Erythroblast (primary cell): ENCODE measurements at regions not wholly inside any gene's neighbourhood (a gene's known extent, or its start where the extent isn't known, plus 50 kb on each side); places are given as distances from the start of the nearest gene placed in this dataset.

Experiments used
- DNase-seq, 2 experiments: peaks; one replicate each; lab custom pipeline; 2025; lab: John Stamatoyannopoulos, UW
- GATA1 ChIP-seq: IDR thresholded peaks from 2 replicates; pipeline ENCODE4 v1.6.1; 2011; ENCODE audit warnings: low read depth, mild to moderate bottlenecking, control low read depth, low read length, moderate library complexity
- POLR2A ChIP-seq: IDR thresholded peaks from 2 replicates; pipeline ENCODE4 v1.6.1; 2011; ENCODE audit warnings: mild to moderate bottlenecking, low read length

DNA sequence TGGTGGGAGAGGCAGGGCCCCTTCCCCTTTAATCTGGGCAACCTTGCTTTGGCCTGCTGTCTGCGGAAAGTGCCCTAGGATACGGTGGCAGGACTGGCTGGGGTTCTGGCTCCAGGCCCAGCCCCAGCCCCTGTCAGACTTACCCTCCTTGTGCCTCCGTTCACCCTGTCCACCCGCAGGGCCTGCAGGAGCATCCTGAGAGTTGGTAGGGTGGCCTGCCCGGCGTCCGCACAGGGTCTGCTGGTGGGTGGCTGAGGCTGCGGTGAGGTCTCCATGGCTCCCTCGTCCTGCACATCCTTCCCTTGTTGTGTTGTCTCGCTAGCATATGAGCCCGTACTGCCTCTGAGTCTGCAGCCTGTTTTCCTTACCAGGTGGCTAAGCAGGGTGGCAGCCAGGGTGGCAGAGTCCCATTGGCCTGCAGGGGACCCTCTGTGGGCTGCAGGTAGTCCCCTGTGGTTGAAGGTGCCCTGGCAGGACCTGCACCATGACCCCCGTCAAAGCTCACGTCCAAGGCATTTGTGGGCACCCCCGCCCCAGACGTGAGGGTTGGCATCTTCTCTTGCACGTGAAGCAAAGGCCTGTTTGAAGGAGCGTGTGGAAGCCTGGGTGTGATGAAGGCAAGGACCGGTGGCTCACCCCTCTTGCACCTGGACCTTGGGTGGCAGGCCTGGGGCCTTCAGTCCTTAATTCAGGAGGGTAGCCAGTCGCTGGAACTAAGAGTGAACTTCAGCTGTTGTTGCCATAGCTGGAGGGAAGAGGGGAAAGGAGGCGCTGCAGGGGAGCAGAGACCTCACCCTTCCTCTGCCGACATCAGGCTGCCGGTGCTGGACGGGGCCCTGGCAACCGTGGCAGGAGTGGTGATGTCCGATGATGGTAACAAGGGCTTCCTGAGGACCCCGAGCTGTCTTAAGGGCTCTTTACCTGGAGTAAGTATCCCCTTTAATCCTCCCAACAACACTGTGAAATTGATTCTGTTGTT lies 293.7 kb downstream of the SEC14L1 start:
- DNase-seq, result no peak
- TF ChIP-seq GATA1, result no peak
- TF ChIP-seq POLR2A, result no peak

GRCh38 chr17:77435272-77436057 lies 294.7 kb downstream of the SEC14L1 start:
- TF ChIP-seq POLR2A (no peak), GATA1 (no peak)
- DNase-seq, result no peak

- DNase-seq, result no peak
- TF ChIP-seq GATA1 (no peak), POLR2A (no peak)
Measured at GRCh38 chr17:77436058-77436442, 295.3 kb downstream of the SEC14L1 start.

- no peak for TF ChIP-seq POLR2A
- TF ChIP-seq GATA1, result no peak
- DNase-seq, result no peak
Measured at GRCh38 chr17:77436481-77436880, 295.7 kb downstream of the SEC14L1 start.

GRCh38 chr17:77437017-77437416 lies 296.2 kb downstream of the SEC14L1 start:
- DNase-seq, result no peak
- TF ChIP-seq POLR2A, result no peak
- TF ChIP-seq GATA1, result no peak

- TF ChIP-seq POLR2A, result no peak
- TF ChIP-seq GATA1, result no peak
- no peak for DNase-seq
Measured at GRCh38 chr17:77437747-77438146, 297.0 kb downstream of the SEC14L1 start.

DNA sequence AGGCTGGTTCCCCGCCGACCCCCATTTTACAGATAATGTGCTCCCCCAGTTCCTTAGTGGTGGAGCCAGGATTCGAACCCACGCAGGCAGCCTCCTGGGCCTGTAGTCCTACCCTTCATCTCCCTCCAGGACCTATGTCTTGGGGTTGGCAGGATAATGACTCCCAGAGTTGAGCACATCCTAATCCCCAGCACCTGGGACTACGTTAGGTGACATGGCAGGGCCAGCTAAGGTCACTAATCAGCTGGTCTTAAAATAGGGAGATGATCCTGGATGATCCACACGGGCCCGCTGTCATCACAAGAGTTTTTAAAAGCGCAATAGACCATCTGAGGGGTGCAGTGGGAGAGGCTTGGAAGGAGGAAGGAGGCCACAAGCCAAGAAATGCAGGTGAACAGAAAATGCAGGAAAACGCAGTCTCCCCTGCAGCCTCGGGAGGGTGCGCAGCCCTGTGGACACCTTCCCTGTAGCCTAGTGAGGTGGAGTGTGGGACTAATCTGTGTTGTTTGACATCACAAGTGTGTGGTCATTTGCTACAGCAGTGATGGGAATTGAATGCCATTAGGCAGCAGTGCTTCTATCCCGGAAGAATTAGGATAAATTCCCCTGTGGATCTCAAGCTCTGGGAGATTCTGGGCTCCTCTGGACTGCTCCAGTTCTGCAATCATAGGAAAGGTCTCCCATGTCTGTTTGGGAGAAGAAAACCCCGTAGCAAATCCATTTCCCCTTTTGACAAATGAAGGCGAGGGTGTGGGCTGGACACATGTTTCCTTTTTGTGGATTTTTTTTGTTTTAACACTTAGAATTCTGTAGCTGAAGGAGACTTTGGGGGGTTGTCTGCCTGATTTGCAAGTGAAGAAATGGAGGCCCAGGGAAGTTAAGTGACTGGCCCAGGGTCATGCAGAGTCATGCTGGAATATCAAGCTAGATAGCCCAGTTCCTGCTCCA lies 297.7 kb downstream of the SEC14L1 start:
- no peak for DNase-seq
- TF ChIP-seq POLR2A (no peak), GATA1 (no peak)

DNA sequence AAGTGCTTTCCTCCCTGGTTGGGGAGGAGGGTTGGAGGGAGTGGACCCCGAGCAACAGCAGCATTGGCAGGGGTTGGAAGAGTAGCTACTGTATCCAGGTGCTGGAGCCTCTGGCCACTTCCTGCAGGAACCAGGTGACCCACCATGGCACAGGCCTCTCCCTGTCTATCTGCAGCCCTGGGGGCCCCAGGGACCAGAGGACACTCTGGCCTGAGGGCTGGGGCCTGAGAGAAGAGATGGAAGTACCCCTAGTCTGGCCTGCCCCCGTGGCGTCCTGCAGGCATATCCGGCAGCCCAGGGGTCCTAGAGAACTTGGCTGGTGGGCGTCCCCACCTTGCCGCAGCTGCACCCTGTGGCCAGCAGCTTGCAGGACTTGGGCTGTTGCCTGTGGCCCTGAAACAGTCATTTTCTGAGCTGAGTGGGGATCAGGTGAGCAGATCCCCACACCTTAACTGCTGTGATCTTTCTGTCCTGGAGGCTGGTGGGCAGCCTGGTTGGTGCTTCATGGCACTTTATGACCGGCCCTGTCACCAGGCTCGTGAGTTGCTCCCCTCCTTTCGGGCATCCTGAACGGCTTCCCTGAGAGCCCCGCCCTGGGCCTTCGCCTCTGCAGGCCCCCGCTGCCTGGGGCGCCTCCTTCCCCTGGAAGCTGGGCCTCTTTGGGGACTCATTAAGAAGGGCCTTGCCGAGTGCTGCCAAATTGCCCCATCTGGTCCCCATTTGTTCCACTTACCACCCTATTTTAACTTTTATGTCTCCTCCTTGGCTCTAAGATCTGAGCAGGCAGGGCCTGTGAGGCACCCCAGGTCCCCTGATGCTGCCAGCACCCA lies 298.6 kb downstream of the SEC14L1 start:
- DNase-seq, result no peak

DNA sequence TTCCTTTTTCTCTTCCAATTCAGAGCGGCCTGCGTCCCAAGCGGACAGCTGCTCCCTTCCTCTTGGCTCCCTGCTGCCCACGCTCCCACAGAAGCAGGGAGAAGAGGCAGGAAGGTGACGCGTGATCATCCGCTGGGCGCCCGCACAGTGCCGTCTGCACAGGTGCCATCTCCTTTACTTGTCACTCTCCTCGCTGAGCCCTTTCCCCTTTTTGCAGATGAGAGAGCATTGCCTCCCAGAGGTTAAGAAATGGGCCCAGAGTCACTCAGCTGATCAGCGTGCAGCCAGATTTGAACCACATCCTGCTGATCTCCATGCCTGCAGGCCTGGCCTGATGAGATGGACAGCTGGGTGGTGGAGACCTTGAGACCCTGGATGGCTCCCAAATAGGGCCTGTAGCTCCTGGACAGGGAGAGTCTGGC lies 299.8 kb downstream of the SEC14L1 start:
- TF ChIP-seq POLR2A, result no peak
- TF ChIP-seq GATA1, result no peak
- DNase-seq, result no peak

More for the DNA sequence above, 298.6 kb downstream of the SEC14L1 start:
- no peak for TF ChIP-seq POLR2A
- TF ChIP-seq GATA1, result no peak

DNA sequence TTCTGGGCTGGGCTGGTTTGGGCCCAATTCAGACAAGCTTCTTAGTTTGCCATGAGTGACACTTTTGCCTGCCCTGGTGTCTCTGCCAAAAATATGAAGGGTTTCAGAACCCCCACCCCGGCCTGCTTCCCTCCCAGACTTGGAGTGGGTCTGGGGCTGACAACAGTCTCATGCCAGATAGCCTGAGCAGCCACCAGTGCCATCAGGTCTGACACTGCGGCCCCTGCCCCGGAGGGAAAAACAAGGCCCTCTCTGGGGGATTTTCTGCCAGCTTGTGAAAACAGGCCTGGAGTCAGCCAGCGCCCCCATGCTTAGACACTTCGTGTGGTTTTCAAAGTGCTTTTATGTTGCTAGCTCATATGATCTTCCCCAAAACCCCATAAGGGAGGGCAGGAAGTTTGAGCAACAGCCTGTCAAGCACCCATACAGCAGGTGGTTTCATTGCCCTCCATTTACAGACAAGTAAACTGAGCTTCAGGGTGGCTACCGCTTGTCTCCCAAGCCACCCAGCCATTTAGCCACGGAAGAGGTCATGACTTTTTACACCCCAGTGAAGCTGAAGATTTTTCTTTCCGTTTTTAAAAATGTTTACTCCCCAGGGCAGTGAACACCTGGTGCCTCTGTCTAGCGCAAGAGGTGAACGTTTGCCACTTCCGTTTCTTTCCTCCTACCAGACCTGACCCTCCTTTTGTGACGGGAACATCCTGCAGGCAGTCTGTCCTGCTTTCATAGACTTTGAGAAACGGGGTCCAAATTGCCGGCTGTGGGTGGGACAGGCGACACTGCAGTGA lies 300.6 kb downstream of the SEC14L1 start:
- TF ChIP-seq GATA1, result no peak
- no peak for TF ChIP-seq POLR2A
- no peak for DNase-seq

DNA sequence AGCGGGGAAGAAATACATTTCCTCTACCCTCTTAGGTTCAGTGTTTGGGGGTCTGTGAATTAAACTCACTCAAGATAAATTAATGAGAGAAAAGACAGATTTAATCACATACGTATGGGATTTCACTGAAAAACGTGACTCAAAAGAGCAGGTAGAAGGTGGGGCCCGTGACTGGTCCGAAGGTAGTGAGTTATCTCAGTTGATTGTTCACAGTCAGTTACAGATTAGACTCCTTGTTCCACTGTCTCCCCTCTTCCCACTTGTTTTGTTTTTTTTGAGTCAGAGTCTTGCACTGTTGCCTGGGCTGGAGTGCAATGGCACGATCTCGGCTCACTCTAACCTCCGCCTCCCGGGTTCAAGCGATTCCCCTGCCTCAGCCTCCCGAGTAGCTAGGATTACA lies 301.2 kb downstream of the SEC14L1 start:
- no peak for DNase-seq
- TF ChIP-seq GATA1, result no peak
- no peak for TF ChIP-seq POLR2A
